Frontal cortex (tissue), 3 donors: ENCODE measurements at regions not wholly inside any gene's neighbourhood (a gene's known extent, or its start where the extent isn't known, plus 50 kb on each side); places are given as distances from the start of the nearest gene placed in this dataset.

Experiments
- DNase-seq, 2 donors: peaks; one replicate each; pipeline ENCODE4 v3.0.0; 2012; ENCODE audit warnings: low spot score in 2 of 2
- FAIRE-seq: peaks from 2 replicates; lab custom pipeline; 2012; peaks lifted over from hg19 to GRCh38; lab: Jason Lieb, UNC
- donor health status: control.
- donor health status: control.
- donor health status: control.

- no peak for FAIRE-seq
- no peak for DNase-seq
Observed at GRCh38 chr5:68749077-68749476, 344.7 kb upstream of the SLC30A5 start.

GRCh38 chr5:68749631-68750030 is 344.2 kb upstream of the SLC30A5 start:
- DNase-seq: no peak
- FAIRE-seq: no peak

- FAIRE-seq: no peak
- DNase-seq: no peak
Observed at GRCh38 chr5:68751661-68752060, 342.2 kb upstream of the SLC30A5 start.

- FAIRE-seq (no peak), DNase-seq (no peak)
Observed at GRCh38 chr5:68754536-68754935, 339.3 kb upstream of the SLC30A5 start.

GRCh38 chr5:68755293-68755692 is 338.5 kb upstream of the SLC30A5 start:
- no peak for FAIRE-seq
- no peak for DNase-seq

GRCh38 chr5:68757006-68757405 is 336.8 kb upstream of the SLC30A5 start:
- DNase-seq: no peak
- no peak for FAIRE-seq

- no peak for DNase-seq
- FAIRE-seq: no peak
Observed at GRCh38 chr5:68757626-68758212, 336.1 kb upstream of the SLC30A5 start.

GRCh38 chr5:68759593-68759992 is 334.2 kb upstream of the SLC30A5 start:
- DNase-seq (no peak), FAIRE-seq (no peak)

- no peak for DNase-seq
Observed at GRCh38 chr5:68762201-68762600, 331.6 kb upstream of the SLC30A5 start.

GRCh38 chr5:68766952-68767464 is 326.8 kb upstream of the SLC30A5 start:
- DNase-seq (no peak), FAIRE-seq (no peak)

More at GRCh38 chr5:68762201-68762600, 331.6 kb upstream of the SLC30A5 start:
- FAIRE-seq: no peak

GRCh38 chr5:68770551-68770950 is 323.3 kb upstream of the SLC30A5 start:
- no peak for DNase-seq
- no peak for FAIRE-seq

- DNase-seq (no peak), FAIRE-seq (no peak)
Observed at GRCh38 chr5:68771221-68771620, 322.6 kb upstream of the SLC30A5 start.

GRCh38 chr5:68771732-68772131 is 322.1 kb upstream of the SLC30A5 start:
- no peak for FAIRE-seq
- DNase-seq: no peak

- no peak for FAIRE-seq
- no peak for DNase-seq
Observed at GRCh38 chr5:68776381-68776780, 317.4 kb upstream of the SLC30A5 start.

GRCh38 chr5:68777135-68777534 is 316.7 kb upstream of the SLC30A5 start:
- DNase-seq (no peak), FAIRE-seq (no peak)

- no peak for FAIRE-seq
- no peak for DNase-seq
Observed at GRCh38 chr5:68778484-68778883, 315.3 kb upstream of the SLC30A5 start.

- FAIRE-seq (no peak), DNase-seq (no peak)
Observed at GRCh38 chr5:68780299-68780955, 313.4 kb upstream of the SLC30A5 start.

GRCh38 chr5:68793074-68793473 is 300.7 kb upstream of the SLC30A5 start:
- DNase-seq (no peak), FAIRE-seq (no peak)

- DNase-seq (no peak), FAIRE-seq (no peak)
Observed at GRCh38 chr5:68793993-68794392, 299.8 kb upstream of the SLC30A5 start.

GRCh38 chr5:68795190-68795589 is 298.6 kb upstream of the SLC30A5 start:
- FAIRE-seq (no peak), DNase-seq (no peak)

GRCh38 chr5:68798877-68799843 is 294.7 kb upstream of the SLC30A5 start:
- FAIRE-seq (no peak), DNase-seq (no peak)
